ENCODE measurements at regions not wholly inside any gene's neighbourhood (a gene's known extent, or its start where the extent isn't known, plus 50 kb on each side); places are given as distances from the start of the nearest gene placed in this dataset.

DNA sequence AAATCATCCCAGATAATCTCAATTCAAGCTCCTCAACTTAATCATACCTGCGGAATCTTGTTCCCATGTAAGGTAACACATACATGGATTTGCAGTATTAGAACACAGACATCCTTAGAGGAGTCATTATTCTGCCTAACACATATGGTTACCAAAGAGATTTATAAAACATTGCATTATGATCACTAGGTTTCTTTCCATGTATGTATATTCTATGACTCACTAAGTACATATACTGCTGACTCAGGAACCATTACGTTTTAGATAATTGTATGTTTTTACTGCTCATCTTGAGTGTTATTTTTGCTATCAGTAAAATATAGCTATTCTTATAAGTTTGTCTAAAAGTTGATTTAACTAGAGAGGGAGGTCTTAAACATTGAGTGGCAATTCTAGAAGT lies 182.9 kb downstream of the SLITRK6 start:
- no peak for TF ChIP-seq POLR2AphosphoS5 (IDR thresholded peaks at IDR 0.05; ENCODE audit: low read depth)
- TF ChIP-seq, protein P1, sequence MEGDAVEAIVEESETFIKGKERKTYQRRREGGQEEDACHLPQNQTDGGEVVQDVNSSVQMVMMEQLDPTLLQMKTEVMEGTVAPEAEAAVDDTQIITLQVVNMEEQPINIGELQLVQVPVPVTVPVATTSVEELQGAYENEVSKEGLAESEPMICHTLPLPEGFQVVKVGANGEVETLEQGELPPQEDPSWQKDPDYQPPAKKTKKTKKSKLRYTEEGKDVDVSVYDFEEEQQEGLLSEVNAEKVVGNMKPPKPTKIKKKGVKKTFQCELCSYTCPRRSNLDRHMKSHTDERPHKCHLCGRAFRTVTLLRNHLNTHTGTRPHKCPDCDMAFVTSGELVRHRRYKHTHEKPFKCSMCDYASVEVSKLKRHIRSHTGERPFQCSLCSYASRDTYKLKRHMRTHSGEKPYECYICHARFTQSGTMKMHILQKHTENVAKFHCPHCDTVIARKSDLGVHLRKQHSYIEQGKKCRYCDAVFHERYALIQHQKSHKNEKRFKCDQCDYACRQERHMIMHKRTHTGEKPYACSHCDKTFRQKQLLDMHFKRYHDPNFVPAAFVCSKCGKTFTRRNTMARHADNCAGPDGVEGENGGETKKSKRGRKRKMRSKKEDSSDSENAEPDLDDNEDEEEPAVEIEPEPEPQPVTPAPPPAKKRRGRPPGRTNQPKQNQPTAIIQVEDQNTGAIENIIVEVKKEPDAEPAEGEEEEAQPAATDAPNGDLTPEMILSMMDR (IDR thresholded peaks at IDR 0.05; ENCODE audit: insufficient read depth, low read length): no peak
- TF ChIP-seq, protein P2, sequence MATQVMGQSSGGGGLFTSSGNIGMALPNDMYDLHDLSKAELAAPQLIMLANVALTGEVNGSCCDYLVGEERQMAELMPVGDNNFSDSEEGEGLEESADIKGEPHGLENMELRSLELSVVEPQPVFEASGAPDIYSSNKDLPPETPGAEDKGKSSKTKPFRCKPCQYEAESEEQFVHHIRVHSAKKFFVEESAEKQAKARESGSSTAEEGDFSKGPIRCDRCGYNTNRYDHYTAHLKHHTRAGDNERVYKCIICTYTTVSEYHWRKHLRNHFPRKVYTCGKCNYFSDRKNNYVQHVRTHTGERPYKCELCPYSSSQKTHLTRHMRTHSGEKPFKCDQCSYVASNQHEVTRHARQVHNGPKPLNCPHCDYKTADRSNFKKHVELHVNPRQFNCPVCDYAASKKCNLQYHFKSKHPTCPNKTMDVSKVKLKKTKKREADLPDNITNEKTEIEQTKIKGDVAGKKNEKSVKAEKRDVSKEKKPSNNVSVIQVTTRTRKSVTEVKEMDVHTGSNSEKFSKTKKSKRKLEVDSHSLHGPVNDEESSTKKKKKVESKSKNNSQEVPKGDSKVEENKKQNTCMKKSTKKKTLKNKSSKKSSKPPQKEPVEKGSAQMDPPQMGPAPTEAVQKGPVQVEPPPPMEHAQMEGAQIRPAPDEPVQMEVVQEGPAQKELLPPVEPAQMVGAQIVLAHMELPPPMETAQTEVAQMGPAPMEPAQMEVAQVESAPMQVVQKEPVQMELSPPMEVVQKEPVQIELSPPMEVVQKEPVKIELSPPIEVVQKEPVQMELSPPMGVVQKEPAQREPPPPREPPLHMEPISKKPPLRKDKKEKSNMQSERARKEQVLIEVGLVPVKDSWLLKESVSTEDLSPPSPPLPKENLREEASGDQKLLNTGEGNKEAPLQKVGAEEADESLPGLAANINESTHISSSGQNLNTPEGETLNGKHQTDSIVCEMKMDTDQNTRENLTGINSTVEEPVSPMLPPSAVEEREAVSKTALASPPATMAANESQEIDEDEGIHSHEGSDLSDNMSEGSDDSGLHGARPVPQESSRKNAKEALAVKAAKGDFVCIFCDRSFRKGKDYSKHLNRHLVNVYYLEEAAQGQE (IDR thresholded peaks at IDR 0.05; ENCODE audit: insufficient replicate concordance, low read depth): no peak
- no peak for TF ChIP-seq SPI1 (IDR thresholded peaks at IDR 0.05; ENCODE audit: borderline replicate concordance, low read depth)
- no peak for TF ChIP-seq GABPA (IDR thresholded peaks at IDR 0.05; ENCODE audit: low read depth)
